HG02884 (cell line): ENCODE measurements at regions not wholly inside any gene's neighbourhood (a gene's known extent, or its start where the extent isn't known, plus 50 kb on each side); places are given as distances from the start of the nearest gene placed in this dataset.
"Not testable (repeated sequence)": the region's sequence is repeated elsewhere in the genome, so short reads cannot be mapped to it uniquely, and the experiment has no call there.

Source experiments
- ATAC-seq: cut with Tn5 transposase; IDR thresholded peaks from one replicate; pipeline ENCODE4 v1.9.1; 2021; ENCODE audit warnings: mild to moderate bottlenecking, moderate library complexity; ENCODE audit not compliant: unreplicated experiment

DNA sequence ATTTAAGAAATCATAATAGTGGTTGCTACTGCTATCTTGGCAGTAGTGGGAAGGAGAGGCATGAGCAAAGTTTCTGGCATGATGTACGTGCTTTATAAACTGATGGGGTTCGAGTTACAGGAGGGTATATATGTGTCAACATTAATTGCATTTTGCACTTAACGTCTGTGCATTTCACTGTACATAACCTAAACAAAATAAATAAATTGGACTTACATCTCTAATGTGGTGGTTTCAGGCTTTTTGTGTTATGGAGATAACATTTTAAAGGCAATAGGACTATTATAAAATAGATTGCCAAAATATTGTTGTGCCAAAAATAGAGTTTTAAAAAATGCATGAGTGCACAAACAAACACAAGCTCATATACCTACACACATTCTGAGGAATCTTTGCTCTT, 1001.1 kb upstream of the GJE1 start:
- ATAC-seq, result no peak

GRCh38 chr6:141123497-141123896, 1009.2 kb upstream of the GJE1 start:
- ATAC-seq, result no peak

DNA sequence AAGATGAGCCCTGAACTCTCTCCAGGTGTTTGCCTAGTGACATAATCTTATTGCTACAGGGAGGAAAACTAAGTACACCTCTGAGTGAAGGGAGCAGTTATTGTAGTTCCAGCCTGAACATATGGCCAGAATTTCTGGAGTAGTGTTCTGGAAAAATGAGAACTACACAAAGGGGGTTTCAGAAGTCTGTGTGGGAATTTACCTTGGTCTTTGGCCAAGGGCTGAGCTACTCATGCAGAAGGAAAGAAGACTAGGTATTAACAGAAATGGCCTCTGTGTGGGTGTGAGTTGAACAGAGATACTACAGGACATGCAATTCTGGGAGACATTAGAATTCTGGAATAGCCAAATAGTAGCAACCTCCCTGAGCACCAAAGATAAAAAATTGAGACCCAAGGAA, 1009.7 kb upstream of the GJE1 start:
- no peak for ATAC-seq

GRCh38 chr6:141118991-141119390, 1013.7 kb upstream of the GJE1 start:
- no peak for ATAC-seq

GRCh38 chr6:141117874-141118273, 1014.9 kb upstream of the GJE1 start:
- no peak for ATAC-seq

- ATAC-seq, result no peak
Observed at GRCh38 chr6:141110481-141110880, 1022.2 kb upstream of the GJE1 start.

- ATAC-seq, result no peak
Observed at GRCh38 chr6:141107591-141108160, 1025.0 kb upstream of the GJE1 start.

DNA sequence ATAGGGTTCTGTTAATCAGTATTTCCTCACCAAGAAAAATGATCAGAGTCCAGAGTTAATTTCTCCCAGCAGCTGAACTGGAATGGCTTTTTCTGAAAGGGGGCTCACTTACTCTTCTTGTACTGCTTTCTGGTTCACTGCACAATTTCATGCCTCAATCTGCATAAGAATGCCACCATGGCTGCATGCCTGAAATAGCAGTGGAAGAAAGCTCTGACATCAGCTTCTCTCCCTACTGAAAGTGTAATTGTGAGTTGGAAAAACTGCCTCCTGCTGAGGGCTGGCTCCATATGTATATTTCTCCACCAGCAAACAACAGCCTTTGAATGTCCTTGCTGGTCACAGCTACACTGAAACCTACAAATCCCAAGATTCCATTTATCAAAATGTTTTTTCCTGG, 1027.2 kb upstream of the GJE1 start:
- no peak for ATAC-seq

DNA sequence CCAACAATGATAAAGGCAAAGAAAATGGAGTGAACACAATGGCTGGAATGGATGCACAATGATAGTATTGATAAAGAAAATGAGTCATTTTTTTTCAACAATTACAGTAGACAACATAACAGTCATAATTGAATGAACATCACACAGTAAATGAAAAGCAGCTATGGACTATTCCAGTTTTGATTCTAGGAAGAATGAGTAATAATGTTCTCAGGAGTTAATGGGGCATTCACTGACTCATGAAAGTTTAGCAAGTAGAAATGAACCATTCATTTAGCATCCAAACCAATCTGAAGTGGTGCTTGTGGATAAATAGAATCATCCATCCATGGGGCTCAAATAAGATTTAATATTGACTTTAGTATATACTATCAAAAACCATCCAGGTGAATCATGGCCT, 1029.5 kb upstream of the GJE1 start:
- ATAC-seq, result no peak

- no peak for ATAC-seq
Observed at GRCh38 chr6:141097471-141097870, 1035.3 kb upstream of the GJE1 start.

- no peak for ATAC-seq
Observed at GRCh38 chr6:141095308-141095707, 1037.4 kb upstream of the GJE1 start.

- no peak for ATAC-seq
Observed at GRCh38 chr6:141088171-141088570, 1044.6 kb upstream of the GJE1 start.

GRCh38 chr6:141077355-141078333, 1055.1 kb upstream of the GJE1 start:
- peak; percentile 91 for ATAC-seq

GRCh38 chr6:141057761-141058160, 1075.0 kb upstream of the GJE1 start:
- ATAC-seq, result no peak

DNA sequence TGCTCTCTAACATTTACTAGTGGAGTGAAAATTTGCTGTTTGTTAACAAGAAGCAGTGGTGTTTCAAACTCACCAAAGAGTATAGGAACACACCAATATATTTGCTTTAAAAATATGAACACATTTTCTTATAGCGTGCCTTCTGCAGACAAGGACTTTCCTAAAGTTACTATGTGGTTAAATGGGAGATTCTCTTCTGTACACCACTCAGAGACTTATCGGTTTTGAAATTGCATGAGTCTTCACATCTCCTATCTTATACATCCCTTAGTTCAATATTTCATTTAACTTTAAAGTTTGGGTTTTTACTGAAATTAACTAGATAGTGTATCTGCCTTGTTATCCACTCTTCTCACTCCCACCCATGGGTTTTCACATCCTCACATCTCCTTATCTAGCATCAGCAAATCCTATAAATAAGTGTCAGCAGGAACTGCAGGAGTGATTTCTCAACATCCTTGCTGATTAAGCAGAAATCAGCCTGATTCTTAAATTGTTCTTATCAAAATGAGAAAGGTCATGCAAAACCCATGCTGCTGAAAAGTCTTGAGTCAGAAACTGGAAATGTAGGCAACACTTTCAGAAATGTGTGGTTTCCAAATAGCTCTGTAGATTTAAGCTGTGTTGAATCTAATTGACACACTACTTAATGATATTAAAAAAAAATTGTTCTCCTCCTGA, 1075.6 kb upstream of the GJE1 start:
- no peak for ATAC-seq

DNA sequence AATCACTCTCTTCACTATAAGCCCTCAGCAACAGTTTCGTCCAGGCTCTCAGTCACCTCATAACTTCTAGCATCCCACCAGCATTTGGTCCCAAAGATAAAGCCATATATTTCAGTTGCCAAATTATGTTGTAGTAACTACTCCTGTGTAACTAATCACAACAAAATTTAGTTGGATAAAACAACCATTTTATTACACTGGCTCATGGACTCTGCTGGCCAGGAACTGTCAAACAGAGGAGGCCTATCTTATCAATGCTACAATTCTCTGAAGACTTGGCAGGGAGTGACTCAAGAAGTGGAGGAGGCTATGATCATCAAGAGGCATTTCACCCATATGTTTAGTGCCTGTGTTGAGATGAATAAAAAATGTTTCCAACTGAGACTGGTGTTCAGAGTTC, 1082.3 kb upstream of the GJE1 start:
- no peak for ATAC-seq

GRCh38 chr6:141048451-141048850, 1084.3 kb upstream of the GJE1 start:
- ATAC-seq, result no peak

DNA sequence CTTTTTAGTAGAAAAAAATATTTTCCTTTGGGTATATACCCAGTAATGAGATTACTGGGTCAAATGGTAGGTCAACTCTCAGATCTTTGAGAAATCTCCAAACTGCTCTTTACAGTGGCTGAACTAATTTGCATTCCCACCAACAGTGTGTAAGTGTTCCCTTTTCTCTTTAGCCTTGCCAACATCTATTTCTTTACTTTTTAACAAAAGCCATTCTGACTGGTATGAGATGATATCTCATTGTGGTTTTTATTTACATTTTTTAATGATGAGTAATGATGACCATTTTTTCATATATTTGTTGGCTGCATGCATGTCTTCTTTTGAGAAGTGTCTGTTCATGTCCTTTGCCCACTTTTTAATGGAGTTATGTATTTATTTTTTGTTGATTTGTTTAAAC, 1086.2 kb upstream of the GJE1 start:
- not testable (repeated sequence) for ATAC-seq

GRCh38 chr6:141041596-141042087, 1091.1 kb upstream of the GJE1 start:
- no peak for ATAC-seq

GRCh38 chr6:141035312-141036200, 1097.2 kb upstream of the GJE1 start:
- no peak for ATAC-seq

- no peak for ATAC-seq
Observed at GRCh38 chr6:141033101-141033500, 1099.6 kb upstream of the GJE1 start.
